H1 (cell line): ENCODE measurements at regions not wholly inside any gene's neighbourhood (a gene's known extent, or its start where the extent isn't known, plus 50 kb on each side); places are given as distances from the start of the nearest gene placed in this dataset.

ENCODE experiments used
- CTCF ChIA-PET: fragments of 300-600 bp; sonication (Branson Sonifier 250); formaldehyde crosslinking; loops from one replicate; lab custom pipeline; 2021; ENCODE audit not compliant: partially characterized antibody; lab: Charles Lee
- POLR2A ChIA-PET: fragments of 300-600 bp; sonication (Branson Sonifier 250); formaldehyde crosslinking; loops from one replicate; lab custom pipeline; 2021; ENCODE audit warnings: inconsistent platforms; ENCODE audit not compliant: partially characterized antibody; lab: Charles Lee
- DNase-seq, 2 experiments: peaks; one replicate each; pipeline versions ENCODE4 v3.0.0 to v3.0.0-alpha.2; 2010 to 2022; ENCODE audit warnings: low spot score in 2 of 2, low read depth in 1 of 2, mixed read lengths in 1 of 2
- FAIRE-seq: peaks from 2 replicates; lab custom pipeline; 2011; peaks lifted over from hg19 to GRCh38; lab: Jason Lieb, UNC
- H2AFZ ChIP-seq: 2 replicates; pipeline ENCODE4 v1.8.1; 2012; ENCODE audit warnings: low read length, inconsistent platforms
- H2AK5ac ChIP-seq: 2 replicates; pipeline ENCODE4 v1.6.1; 2013; ENCODE audit warnings: low read depth, low read length
- H2BK120ac ChIP-seq: replicated peaks from 2 replicates; pipeline ENCODE3; 2013; ENCODE audit warnings: low read depth, low read length, inconsistent platforms
- H2BK12ac ChIP-seq: 2 replicates; pipeline ENCODE4 v1.6.1; 2013; ENCODE audit warnings: low read depth, low read length
- H2BK15ac ChIP-seq: 2 replicates; pipeline ENCODE4 v1.6.1; 2013; ENCODE audit warnings: low read length
- H2BK20ac ChIP-seq: 2 replicates; pipeline ENCODE4 v1.6.1; 2013; ENCODE audit warnings: low read length
- H2BK5ac ChIP-seq: 2 replicates; pipeline ENCODE4 v1.6.1; 2013; ENCODE audit warnings: low read depth, low read length
- H3K14ac ChIP-seq: 2 replicates; pipeline ENCODE4 v1.6.1; 2013; ENCODE audit warnings: inconsistent platforms; ENCODE audit not compliant: insufficient read length
- H3K18ac ChIP-seq: 2 replicates; pipeline ENCODE4 v1.6.1; 2013; ENCODE audit warnings: low read length; ENCODE audit errors: extremely low read depth
- H3K23ac ChIP-seq: 2 replicates; pipeline ENCODE4 v1.6.1; 2013; ENCODE audit warnings: inconsistent platforms; ENCODE audit not compliant: insufficient read length
- H3K23me2 ChIP-seq: 2 replicates; pipeline ENCODE4 v1.6.1; 2013; ENCODE audit warnings: low read depth, low read length
- H3K27ac ChIP-seq: 2 replicates; pipeline ENCODE4 v1.6.1; 2011; ENCODE audit warnings: low read depth, low read length, inconsistent platforms
- H3K27me3 ChIP-seq, 4 experiments: replicated peaks in 1 of 4; 1 replicate in 1 of 4; 2 replicates in 3 of 4; pipeline versions ENCODE4 v1.6.1 to v1.8.1; 2011 to 2013; ENCODE audit warnings: low read length in 3 of 4, mild to moderate bottlenecking in 3 of 4, inconsistent platforms in 2 of 4, mixed read lengths in 2 of 4, moderate library complexity in 1 of 4; ENCODE audit not compliant: control insufficient read depth in 3 of 4, insufficient read depth in 3 of 4; ENCODE audit errors: extremely low read depth in 1 of 4
- H3K36me3 ChIP-seq, 4 experiments: 2 replicates each; pipeline versions ENCODE4 v1.6.1 to v1.8.1; 2011 to 2013; ENCODE audit warnings: mild to moderate bottlenecking in 4 of 4, low read length in 3 of 4, moderate library complexity in 2 of 4, control low read depth in 1 of 4, inconsistent platforms in 1 of 4; ENCODE audit not compliant: insufficient read depth in 4 of 4, control insufficient read depth in 2 of 4
- H3K4ac ChIP-seq: replicated peaks from 2 replicates; pipeline ENCODE3; 2013; ENCODE audit warnings: low read length, low read depth, mixed read lengths, inconsistent platforms; ENCODE audit not compliant: insufficient read length
- H3K4me1 ChIP-seq, 4 experiments: replicated peaks in 1 of 4; 1 replicate in 1 of 4; 2 replicates in 3 of 4; pipeline versions ENCODE4 v1.6.1 to v1.8.1; 2011 to 2013; ENCODE audit warnings: low read length in 3 of 4, inconsistent platforms in 2 of 4, mixed read lengths in 1 of 4; ENCODE audit not compliant: insufficient read depth in 4 of 4, control insufficient read depth in 3 of 4
- H3K4me2 ChIP-seq, 2 experiments: 2 replicates each; pipeline versions ENCODE4 v1.6.1 to v1.8.1; 2011 to 2013; ENCODE audit warnings: low read depth in 2 of 2, low read length in 2 of 2, control low read depth in 1 of 2, inconsistent platforms in 1 of 2, mild to moderate bottlenecking in 1 of 2; ENCODE audit not compliant: insufficient read depth in 1 of 2
- H3K4me3 ChIP-seq, 4 experiments: fragments of 200-600, 300-600 bp in 1 of 4; sonication (generic), shearing (Covaris generic), sonication (Bioruptor Twin) in 1 of 4; 2 replicates each; pipeline versions ENCODE4 v1.5.1 to v1.8.1; 2011 to 2016; ENCODE audit warnings: low read length in 4 of 4, low read depth in 3 of 4, control low read depth in 2 of 4, inconsistent platforms in 2 of 4, mild to moderate bottlenecking in 2 of 4, mixed read lengths in 1 of 4, moderate library complexity in 1 of 4; ENCODE audit not compliant: insufficient read depth in 2 of 4; ENCODE audit errors: extremely low read depth in 1 of 4
- H3K56ac ChIP-seq: replicated peaks from 2 replicates; pipeline ENCODE3; 2013; ENCODE audit warnings: low read depth, mild to moderate bottlenecking, mixed read lengths, low read length, inconsistent platforms; ENCODE audit not compliant: insufficient read length
- H3K79me1 ChIP-seq: 2 replicates; pipeline ENCODE4 v1.6.1; 2013; ENCODE audit warnings: low read depth, low read length, control low read depth
- H3K79me2 ChIP-seq, 2 experiments: 2 replicates each; pipeline versions ENCODE4 v1.6.1 to v1.8.1; 2012 to 2013; ENCODE audit warnings: low read length in 2 of 2, mild to moderate bottlenecking in 2 of 2, inconsistent platforms in 1 of 2; ENCODE audit not compliant: insufficient read depth in 2 of 2, control insufficient read depth in 1 of 2
- H3K9ac ChIP-seq, 4 experiments: replicated peaks in 1 of 4; 1 replicate in 1 of 4; 2 replicates in 3 of 4; pipeline versions ENCODE4 v1.6.1 to v1.8.1; 2011 to 2013; ENCODE audit warnings: low read depth in 3 of 4, low read length in 3 of 4, control low read depth in 2 of 4, mild to moderate bottlenecking in 2 of 4, moderate library complexity in 2 of 4, inconsistent platforms in 1 of 4; ENCODE audit errors: extremely low read depth in 1 of 4
- H3K9me3 ChIP-seq, 2 experiments: 2 replicates each; pipeline versions ENCODE4 v1.6.1 to v1.8.1; 2012 to 2013; ENCODE audit warnings: mild to moderate bottlenecking in 2 of 2, moderate library complexity in 2 of 2, control low read depth in 1 of 2, inconsistent platforms in 1 of 2, low read depth in 1 of 2, low read length in 1 of 2, mixed read lengths in 1 of 2; ENCODE audit not compliant: insufficient read depth in 2 of 2
- H4K20me1 ChIP-seq, 2 experiments: replicated peaks in 1 of 2; 2 replicates each; pipeline versions ENCODE3 to v1.8.1; 2011 to 2013; ENCODE audit warnings: inconsistent platforms in 2 of 2, low read length in 2 of 2, mild to moderate bottlenecking in 1 of 2; ENCODE audit not compliant: insufficient read depth in 2 of 2, control insufficient read depth in 1 of 2
- H4K5ac ChIP-seq: 2 replicates; pipeline ENCODE4 v1.6.1; 2013; ENCODE audit warnings: low read length, low read depth, mixed read lengths, inconsistent platforms; ENCODE audit not compliant: insufficient read length
- H4K8ac ChIP-seq: 2 replicates; pipeline ENCODE4 v1.8.0; 2013; ENCODE audit warnings: mild to moderate bottlenecking, moderate library complexity, low read length, inconsistent platforms; ENCODE audit not compliant: insufficient read depth; ENCODE audit errors: extremely low read depth
- H4K91ac ChIP-seq: replicated peaks from 2 replicates; pipeline ENCODE3; 2013; ENCODE audit warnings: low read length, mixed read lengths, inconsistent platforms; ENCODE audit not compliant: insufficient read length
- JUN ChIP-seq: IDR thresholded peaks from 2 replicates; pipeline ENCODE4 v1.6.1; 2011; ENCODE audit warnings: low read depth, mild to moderate bottlenecking, improper control_type of control experiment, low read length
- RXRA ChIP-seq: IDR thresholded peaks from 2 replicates; pipeline ENCODE4 v1.6.1; 2011; ENCODE audit warnings: low read depth, mild to moderate bottlenecking, low read length, moderate library complexity; ENCODE audit not compliant: insufficient read depth
- SAP30 ChIP-seq: fragments of 300-600 bp; sonication (generic); IDR thresholded peaks from 2 replicates; pipeline ENCODE4 v1.7.1; 2012; ENCODE audit warnings: low read length, moderate library complexity, mild to moderate bottlenecking, inconsistent platforms; ENCODE audit not compliant: insufficient read depth, insufficient replicate concordance
- SIX5 ChIP-seq: IDR thresholded peaks from 2 replicates; pipeline ENCODE4 v1.6.1; 2011; ENCODE audit warnings: mild to moderate bottlenecking, low read depth, low read length
- SRF ChIP-seq: IDR thresholded peaks from 2 replicates; pipeline ENCODE4 v1.6.1; 2011; ENCODE audit warnings: mild to moderate bottlenecking, low read depth, low read length, moderate library complexity
- WGBS, 2 experiments: shearing (Covaris generic) in 1 of 2; methylation state at CpG; one replicate each; pipeline versions ENCODE4 v1.1.6 to v1.1.7; 2013 to 2015; ENCODE audit warnings: low lambda C conversion rate in 2 of 2, mixed read lengths in 2 of 2, inconsistent platforms in 1 of 2, low coverage in 1 of 2, missing lambda C conversion rate in 1 of 2; ENCODE audit not compliant: insufficient replicate concordance in 2 of 2, insufficient coverage in 1 of 2, insufficient read length in 1 of 2; ENCODE audit errors: extremely low coverage in 1 of 2, missing lambda C conversion rate in 1 of 2; 5-methylcytosine and 5-hydroxymethylcytosine counted together

DNA sequence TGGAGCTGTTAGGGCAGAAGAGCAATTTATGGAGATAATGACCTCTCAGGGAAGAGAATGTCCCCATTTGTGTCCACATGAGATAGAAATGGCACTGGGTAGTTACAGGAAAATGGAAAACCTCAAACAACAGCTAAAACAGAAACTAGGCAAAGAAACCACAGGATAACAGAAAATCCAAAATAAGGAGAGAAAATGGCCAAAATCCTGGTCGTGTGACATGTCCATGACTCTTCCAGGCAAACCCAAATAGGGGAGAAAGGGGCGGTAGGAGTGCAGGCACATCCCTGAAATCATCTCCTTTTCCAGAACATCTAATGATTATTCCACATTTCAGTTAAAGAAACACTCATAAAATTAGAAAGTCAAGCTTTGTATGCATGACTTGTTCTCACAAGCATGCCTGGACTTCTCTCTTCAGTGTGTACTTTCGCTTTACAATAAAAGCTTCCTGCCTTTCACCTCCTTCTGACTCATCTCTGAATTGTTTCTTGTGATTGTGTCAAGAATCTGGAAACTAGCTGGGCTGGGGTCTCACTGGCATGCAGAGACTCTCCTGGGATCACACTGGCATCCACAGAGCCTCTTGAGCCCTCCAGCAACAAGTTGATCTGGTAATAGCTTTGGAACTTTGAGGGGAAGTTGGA, 171.4 kb upstream of the ZP4 start:
- Histone ChIP-seq H4K20me1 (no peaks in the 10 kb centered on the region), H3K4ac (no peak overlapping the region), H3K79me1 (no peaks in the 10 kb centered on the region), H3K4me2 (no peak overlapping the region), H3K79me2 (no peaks in the 10 kb centered on the region), H2BK15ac (no peak overlapping the region), H3K23ac (no peak overlapping the region), H3K4me1 (no peaks in the 10 kb centered on the region), H3K27ac (no peak overlapping the region), H4K8ac (no peak overlapping the region), H2BK120ac (no peak overlapping the region), H3K4me3 (no peak overlapping the region), H4K91ac (no peak overlapping the region), H3K9me3 (peaks cover 10 to 17% of the 10 kb centered on the region in 2 experiments; a peak in 3 of 4 replicates), H3K27me3 (no peaks in the 10 kb centered on the region), H3K9ac (no peak overlapping the region), H2BK5ac (no peak overlapping the region), H3K56ac (no peak overlapping the region), H3K23me2 (no peaks in the 10 kb centered on the region), H2AK5ac (no peak overlapping the region), H4K5ac (no peak overlapping the region), H3K18ac (no peak overlapping the region), H2BK12ac (no peak overlapping the region), H2BK20ac (no peak overlapping the region), H3K36me3 (peaks cover 0 to 4% (median 0%) of the 10 kb centered on the region in 4 experiments; a peak in 1 of 8 replicates), H2AFZ (no peak overlapping the region), H3K14ac (no peak overlapping the region)
- FAIRE-seq = no peak
- no peak for DNase-seq
- ChIA-PET POLR2A (no interaction called here), CTCF (interaction anchor here (0.9 to 1.0 kb wide), 3 partner anchors 27 to 197 kb away, joined by 3 read pairs; no protein-coding TSS in a partner anchor)
- TF ChIP-seq JUN (no peak), SIX5 (no peak), SAP30 (no peak), SRF (no peak), RXRA (no peak)
- 92% methylated on average over 3 of the region's 3 CpGs; no CpG with 5 or more reads in 1 of the 2 experiments for WGBS, 2 experiments
